Stimulated activated naive CD8-positive, alpha-beta T cell treated with anti-CD3 and anti-CD28 coated beads, Interleukin-15, amount 100 ng/mL, for 72 hours (primary cell): ENCODE measurements at regions not wholly inside any gene's neighbourhood (a gene's known extent, or its start where the extent isn't known, plus 50 kb on each side); places are given as distances from the start of the nearest gene placed in this dataset.

Experiments
- ATAC-seq: fragments of 150-1000 bp; cut with Tn5 transposase; 2 replicates; pipeline ENCODE4 v1.10.0; 2021; ENCODE audit warnings: mild to moderate bottlenecking, moderate library complexity
- DNase-seq, 2 donors: peaks; one replicate each; pipeline ENCODE4 v3.0.0; 2021 to 2022
- H3K27ac Mint-ChIP-seq, 2 donors: one replicate each; pipeline ENCODE4 v1.8.0; 2022; ENCODE audit warnings: mild to moderate bottlenecking in 2 of 2, mixed read lengths in 2 of 2, moderate library complexity in 2 of 2
- H3K27me3 Mint-ChIP-seq: one replicate; pipeline ENCODE4 v1.8.0; 2022; ENCODE audit warnings: mixed read lengths
- H3K4me1 Mint-ChIP-seq: one replicate; pipeline ENCODE4 v1.8.0; 2022; ENCODE audit warnings: mild to moderate bottlenecking, mixed read lengths
- H3K4me3 Mint-ChIP-seq, 2 donors: one replicate each; pipeline ENCODE4 v1.8.0; 2022; ENCODE audit warnings: mild to moderate bottlenecking in 2 of 2, mixed read lengths in 2 of 2, moderate library complexity in 1 of 2
- H3K9me3 Mint-ChIP-seq, 2 donors: one replicate each; pipeline ENCODE4 v1.8.0; 2022; ENCODE audit warnings: mixed read lengths in 2 of 2

- no peaks in the 10 kb centered on the region for H3K9me3 Mint-ChIP-seq
- H3K4me1 Mint-ChIP-seq, result no peaks in the 10 kb centered on the region
- ATAC-seq (no peak), DNase-seq (no peak)
- H3K27ac Mint-ChIP-seq, result no peak overlapping the region
- no peak overlapping the region for H3K4me3 Mint-ChIP-seq
- peaks cover 16% of the 10 kb centered on the region for H3K27me3 Mint-ChIP-seq
Observed at GRCh38 chr1:168782559-168783116, 53.6 kb upstream of the DPT start.

GRCh38 chr1:168783458-168784210 lies 54.6 kb upstream of the DPT start:
- H3K4me1 Mint-ChIP-seq, result no peaks in the 10 kb centered on the region
- no peaks in the 10 kb centered on the region for H3K9me3 Mint-ChIP-seq
- no peak for DNase-seq
- peaks cover 16% of the 10 kb centered on the region for H3K27me3 Mint-ChIP-seq
- H3K27ac Mint-ChIP-seq, result no peak overlapping the region
- no peak for ATAC-seq
- H3K4me3 Mint-ChIP-seq, result no peak overlapping the region

GRCh38 chr1:168786476-168787330 lies 57.7 kb upstream of the DPT start:
- peaks cover 17% of the 10 kb centered on the region for H3K27me3 Mint-ChIP-seq
- no peak overlapping the region for H3K4me3 Mint-ChIP-seq
- no peaks in the 10 kb centered on the region for H3K4me1 Mint-ChIP-seq
- DNase-seq (no peak), ATAC-seq (no peak)
- no peaks in the 10 kb centered on the region for H3K9me3 Mint-ChIP-seq
- no peak overlapping the region for H3K27ac Mint-ChIP-seq

GRCh38 chr1:168788258-168788657 lies 59.3 kb upstream of the DPT start:
- no peak for DNase-seq
- H3K4me3 Mint-ChIP-seq, result no peak overlapping the region
- H3K27ac Mint-ChIP-seq, result no peak overlapping the region
- ATAC-seq, result no peak
- H3K27me3 Mint-ChIP-seq, result peaks cover 14% of the 10 kb centered on the region
- no peaks in the 10 kb centered on the region for H3K9me3 Mint-ChIP-seq
- H3K4me1 Mint-ChIP-seq, result peaks cover 5% of the 10 kb centered on the region

DNA sequence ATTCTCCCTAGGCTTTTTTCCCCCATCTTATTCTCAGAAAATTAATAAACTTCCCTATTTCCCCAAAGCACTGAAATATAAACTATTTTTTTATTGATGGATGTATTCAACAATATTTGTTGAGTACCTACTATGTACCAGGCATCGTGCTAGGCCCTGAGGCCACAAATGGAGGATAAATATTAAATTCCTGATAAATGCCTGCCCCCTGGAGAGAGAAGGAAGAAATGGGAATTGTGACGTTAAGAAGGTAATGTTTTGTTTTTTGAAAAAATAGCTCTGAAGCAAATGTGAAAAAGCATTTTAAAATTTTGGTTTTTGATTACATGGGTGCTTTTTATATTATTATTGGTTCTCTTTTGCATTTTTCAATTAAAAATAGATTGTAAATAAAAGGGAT lies 60.5 kb upstream of the DPT start:
- H3K4me1 Mint-ChIP-seq, result peaks cover 5% of the 10 kb centered on the region

GRCh38 chr1:168792142-168792541 lies 63.1 kb upstream of the DPT start:
- peaks cover 5% of the 10 kb centered on the region for H3K4me1 Mint-ChIP-seq
- DNase-seq, result no peak
- ATAC-seq, result peak; percentile 39
- H3K27ac Mint-ChIP-seq, result no peak overlapping the region
- no peaks in the 10 kb centered on the region for H3K9me3 Mint-ChIP-seq
- peaks cover 6% of the 10 kb centered on the region for H3K27me3 Mint-ChIP-seq
- H3K4me3 Mint-ChIP-seq, result no peak overlapping the region

More for the DNA sequence above, 60.5 kb upstream of the DPT start:
- H3K27me3 Mint-ChIP-seq, result peaks cover 12% of the 10 kb centered on the region
- H3K9me3 Mint-ChIP-seq, result no peaks in the 10 kb centered on the region
- no peak for ATAC-seq
- H3K4me3 Mint-ChIP-seq, result no peak overlapping the region
- DNase-seq, result no peak
- no peak overlapping the region for H3K27ac Mint-ChIP-seq

DNA sequence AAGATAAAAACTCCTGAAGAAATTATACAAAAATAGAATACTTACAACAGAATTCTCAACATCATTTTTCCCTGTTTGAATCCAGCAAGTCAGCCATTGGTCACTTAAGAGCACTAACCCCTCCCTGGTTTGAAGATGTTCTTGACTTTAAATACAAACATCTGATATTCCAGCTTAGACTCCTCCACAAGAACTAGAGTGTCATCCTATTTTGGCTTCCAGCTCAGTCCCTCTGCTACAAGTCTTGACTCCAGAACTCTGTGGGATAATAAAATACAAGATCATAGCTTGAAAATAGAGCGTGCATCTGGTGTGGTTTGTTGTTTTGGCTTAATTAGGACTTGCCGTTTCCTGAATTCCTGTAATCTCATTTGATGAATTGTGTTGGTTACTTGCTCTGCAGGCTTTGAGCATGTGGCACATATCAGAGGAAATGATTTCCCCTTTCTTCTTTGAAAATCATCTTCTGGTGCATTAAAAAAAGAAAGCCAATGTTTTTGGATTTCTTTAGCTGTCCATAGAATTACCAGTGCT lies 63.7 kb upstream of the DPT start:
- ATAC-seq, result no peak
- no peak overlapping the region for H3K27ac Mint-ChIP-seq
- no peaks in the 10 kb centered on the region for H3K9me3 Mint-ChIP-seq
- peaks cover 6% of the 10 kb centered on the region for H3K27me3 Mint-ChIP-seq
- no peak for DNase-seq
- H3K4me3 Mint-ChIP-seq, result no peak overlapping the region
- peaks cover 5% of the 10 kb centered on the region for H3K4me1 Mint-ChIP-seq

DNA sequence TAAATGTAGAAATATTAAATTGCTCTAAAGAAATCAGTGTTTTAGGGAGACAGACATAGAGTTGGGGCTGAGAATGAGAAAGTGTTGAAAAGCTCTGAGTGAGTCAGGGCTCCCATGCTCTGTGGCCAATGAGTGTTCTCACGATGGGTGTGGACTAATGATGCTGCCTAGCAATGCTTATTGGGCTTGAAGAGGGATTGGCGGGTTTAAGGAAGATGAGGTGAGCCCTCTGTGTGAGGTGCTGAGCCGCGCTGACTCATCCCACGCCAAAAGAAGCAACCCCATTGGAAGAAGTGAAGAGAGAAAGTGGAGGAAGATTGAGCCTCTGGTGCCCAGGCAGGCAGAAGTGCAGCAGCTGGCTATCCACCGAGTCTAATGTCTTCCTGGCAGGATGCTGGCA lies 65.1 kb upstream of the DPT start:
- Mint-ChIP-seq H3K4me1 (peaks cover 5% of the 10 kb centered on the region), H3K4me3 (no peak overlapping the region), H3K27me3 (peaks cover 6% of the 10 kb centered on the region), H3K9me3 (no peaks in the 10 kb centered on the region), H3K27ac (no peak overlapping the region)
- no peak for ATAC-seq
- no peak for DNase-seq

DNA sequence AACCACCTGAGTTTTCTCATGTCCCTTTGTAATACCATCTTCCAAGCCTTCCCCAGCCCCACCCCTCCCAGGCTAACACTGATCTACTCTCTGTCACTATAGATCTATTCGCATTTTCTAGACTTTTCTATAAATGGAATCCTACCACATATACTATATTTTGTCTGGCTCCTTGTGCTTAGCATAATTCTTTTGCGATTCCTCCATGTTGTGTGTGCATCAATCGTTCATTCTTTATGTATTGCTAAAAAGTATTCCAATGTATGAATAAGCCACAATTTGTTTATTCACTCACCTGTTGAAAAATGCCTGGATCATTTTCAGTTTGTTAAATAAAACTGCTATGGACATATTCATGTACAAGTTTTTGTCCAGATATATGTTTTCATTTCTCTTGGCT lies 66.7 kb upstream of the DPT start:
- no peak for DNase-seq
- no peak for ATAC-seq
- H3K27ac Mint-ChIP-seq, result no peak overlapping the region
- H3K27me3 Mint-ChIP-seq, result peaks cover 6% of the 10 kb centered on the region
- H3K4me1 Mint-ChIP-seq, result peaks cover 5% of the 10 kb centered on the region
- H3K4me3 Mint-ChIP-seq, result no peak overlapping the region
- H3K9me3 Mint-ChIP-seq, result no peaks in the 10 kb centered on the region

- H3K27ac Mint-ChIP-seq, result no peak overlapping the region
- H3K4me3 Mint-ChIP-seq, result no peak overlapping the region
- no peaks in the 10 kb centered on the region for H3K9me3 Mint-ChIP-seq
- ATAC-seq, result no peak
- H3K4me1 Mint-ChIP-seq, result no peaks in the 10 kb centered on the region
- no peak for DNase-seq
- H3K27me3 Mint-ChIP-seq, result no peaks in the 10 kb centered on the region
Observed at GRCh38 chr1:168799927-168800605, 71.1 kb upstream of the DPT start.

GRCh38 chr1:168801032-168801745 lies 72.2 kb upstream of the DPT start:
- Mint-ChIP-seq H3K4me1 (no peaks in the 10 kb centered on the region), H3K27ac (no peak overlapping the region), H3K27me3 (no peaks in the 10 kb centered on the region), H3K4me3 (no peak overlapping the region), H3K9me3 (no peaks in the 10 kb centered on the region)
- ATAC-seq (no peak), DNase-seq (no peak)

DNA sequence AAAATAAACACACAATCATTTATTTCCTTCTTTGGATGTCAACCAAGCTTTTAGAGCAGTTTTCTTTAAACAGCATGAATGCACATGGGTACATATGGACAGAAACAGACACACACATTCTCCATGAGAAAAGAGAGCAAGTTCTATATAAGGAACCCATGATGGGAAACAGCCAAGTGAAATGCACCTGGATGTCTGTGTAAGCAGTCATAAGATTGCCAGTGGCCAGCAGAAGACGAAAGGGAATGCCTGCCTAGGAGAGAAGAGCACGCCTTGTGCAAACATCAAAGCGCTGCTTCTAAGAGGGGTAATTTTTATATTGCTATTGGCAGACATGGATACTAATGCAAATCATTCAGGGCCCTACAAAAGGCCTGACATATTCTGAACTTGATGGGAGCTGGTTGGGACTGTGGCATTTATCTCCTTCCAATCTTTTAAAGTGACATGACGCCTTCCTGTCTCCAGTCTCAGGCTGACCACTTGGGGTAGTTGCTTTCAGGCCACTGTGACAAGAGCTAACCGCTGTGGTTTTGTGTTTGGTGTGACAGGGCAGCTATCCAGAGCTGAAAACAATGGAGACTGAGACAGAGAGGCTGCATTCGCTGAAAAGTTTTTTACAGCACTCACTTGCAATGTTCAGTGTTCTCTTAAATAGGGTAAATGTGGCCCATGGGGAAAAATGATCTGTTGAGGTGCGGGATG lies 75.0 kb upstream of the DPT start:
- Mint-ChIP-seq H3K27ac (no peak overlapping the region), H3K9me3 (no peaks in the 10 kb centered on the region), H3K27me3 (no peaks in the 10 kb centered on the region), H3K4me3 (no peak overlapping the region), H3K4me1 (no peaks in the 10 kb centered on the region)
- no peak for DNase-seq
- no peak for ATAC-seq

- Mint-ChIP-seq H3K4me1 (no peaks in the 10 kb centered on the region), H3K4me3 (no peak overlapping the region), H3K27ac (peak overlapping the region in 1 of 2 donors; percentile 89), H3K27me3 (no peaks in the 10 kb centered on the region), H3K9me3 (no peaks in the 10 kb centered on the region)
- DNase-seq (no peak), ATAC-seq (no peak)
Observed at GRCh38 chr1:168806952-168807351, 77.9 kb upstream of the DPT start.

- Mint-ChIP-seq H3K9me3 (no peaks in the 10 kb centered on the region), H3K27me3 (no peaks in the 10 kb centered on the region), H3K4me3 (no peak overlapping the region), H3K4me1 (no peaks in the 10 kb centered on the region), H3K27ac (no peak overlapping the region)
- DNase-seq (no peak), ATAC-seq (no peak)
Observed at GRCh38 chr1:168811176-168811575, 82.2 kb upstream of the DPT start.
